HG03469 (cell line): ENCODE measurements at regions not wholly inside any gene's neighbourhood (a gene's known extent, or its start where the extent isn't known, plus 50 kb on each side); places are given as distances from the start of the nearest gene placed in this dataset.

Experiments used
- ATAC-seq: cut with Tn5 transposase; IDR thresholded peaks from one replicate; pipeline ENCODE4 v1.9.1; 2021; ENCODE audit warnings: mild to moderate bottlenecking, moderate library complexity, moderate number of reproducible peaks; ENCODE audit not compliant: unreplicated experiment

DNA sequence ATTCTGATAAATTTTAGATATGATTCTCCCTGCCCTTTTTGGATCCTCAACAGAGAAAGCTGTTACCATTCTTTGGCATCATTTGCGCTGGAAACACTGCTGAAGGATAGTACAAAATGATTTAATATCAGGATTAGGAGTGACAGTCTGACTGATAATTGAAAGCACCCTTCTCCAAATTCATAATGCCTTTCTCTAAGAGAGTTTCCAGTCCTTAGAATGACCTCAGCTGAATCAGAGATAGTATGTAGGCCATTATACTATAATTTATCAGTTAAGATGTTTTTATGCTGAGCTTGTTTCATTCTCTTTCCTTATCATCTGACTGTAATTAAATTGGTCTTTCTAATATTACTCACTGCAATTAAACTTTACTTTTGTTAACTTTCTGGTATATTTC, 166.7 kb downstream of the ZNF326 start:
- no peak for ATAC-seq

DNA sequence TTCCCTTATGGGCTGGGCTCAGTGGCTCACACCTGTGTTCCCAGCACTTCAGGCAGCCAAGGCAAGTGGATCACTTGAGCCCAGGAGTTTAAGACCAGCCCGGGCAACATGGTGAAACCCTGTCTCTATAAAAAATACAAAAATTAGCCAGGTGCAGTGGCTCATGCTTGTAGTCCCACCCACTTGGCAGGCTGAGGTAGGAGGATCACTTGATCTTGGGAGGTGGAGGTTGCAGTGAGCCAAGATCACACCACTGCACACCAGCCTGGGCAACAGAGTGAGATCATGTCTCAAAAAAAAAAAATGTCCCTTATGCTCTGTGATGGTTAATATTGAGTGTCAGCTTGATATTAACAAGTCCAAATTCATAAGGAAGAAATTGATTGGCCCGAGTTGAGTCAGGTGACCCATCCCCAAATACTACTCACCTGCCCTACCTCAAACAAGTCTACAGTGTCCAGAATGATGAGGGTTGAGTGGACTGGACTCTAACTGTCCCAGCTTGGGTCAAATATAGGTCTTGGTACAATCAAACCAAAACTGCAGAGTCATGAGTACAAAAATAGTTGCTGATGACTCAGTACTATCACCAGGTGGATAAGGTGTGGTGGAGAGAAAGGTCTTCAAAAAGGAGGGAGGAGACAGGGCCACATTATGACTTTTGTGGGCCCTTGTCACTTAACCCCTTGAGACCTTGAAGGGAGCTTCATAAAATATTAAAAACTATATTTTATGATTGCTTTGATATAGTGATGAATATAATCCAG, 161.0 kb downstream of the ZNF326 start:
- ATAC-seq: no peak

DNA sequence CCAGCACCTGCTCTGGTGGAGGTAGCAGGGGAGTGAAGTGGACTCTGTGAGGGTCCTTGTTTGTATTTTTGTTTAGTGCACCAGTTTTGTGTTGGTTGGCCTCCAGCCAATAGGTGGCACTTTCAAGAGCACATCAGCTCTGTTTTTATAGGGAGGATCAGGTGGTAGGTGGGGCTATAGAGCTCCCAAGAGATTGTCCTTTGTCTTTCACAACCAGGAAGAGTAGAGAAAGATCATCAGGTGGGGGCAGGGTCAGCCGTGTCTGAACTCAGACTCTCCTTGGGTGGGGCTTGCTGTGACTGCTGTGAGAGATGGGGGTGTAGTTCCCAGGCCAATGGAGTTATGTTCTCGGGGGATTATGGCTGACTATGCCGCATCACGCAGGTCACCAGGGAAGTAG, 159.8 kb downstream of the ZNF326 start:
- ATAC-seq: no peak

DNA sequence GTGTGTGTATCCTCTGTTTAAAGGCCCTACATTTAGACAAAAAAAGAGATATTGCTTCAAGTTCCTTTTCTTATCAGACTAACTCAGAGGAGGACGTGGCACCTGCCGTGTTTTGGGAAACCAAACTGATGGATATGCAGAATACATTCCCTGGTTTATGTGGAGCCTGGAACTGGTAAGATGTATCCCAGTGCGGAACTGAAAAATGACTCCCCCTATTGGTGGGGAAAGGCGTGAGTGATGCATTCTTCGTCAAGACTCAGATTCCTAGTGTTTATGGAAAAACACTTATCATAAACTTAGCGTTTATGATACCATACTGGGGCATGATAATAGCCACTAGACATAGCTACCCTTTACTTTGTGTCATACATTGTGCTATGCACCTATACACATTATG, 154.2 kb downstream of the ZNF326 start:
- ATAC-seq: no peak

DNA sequence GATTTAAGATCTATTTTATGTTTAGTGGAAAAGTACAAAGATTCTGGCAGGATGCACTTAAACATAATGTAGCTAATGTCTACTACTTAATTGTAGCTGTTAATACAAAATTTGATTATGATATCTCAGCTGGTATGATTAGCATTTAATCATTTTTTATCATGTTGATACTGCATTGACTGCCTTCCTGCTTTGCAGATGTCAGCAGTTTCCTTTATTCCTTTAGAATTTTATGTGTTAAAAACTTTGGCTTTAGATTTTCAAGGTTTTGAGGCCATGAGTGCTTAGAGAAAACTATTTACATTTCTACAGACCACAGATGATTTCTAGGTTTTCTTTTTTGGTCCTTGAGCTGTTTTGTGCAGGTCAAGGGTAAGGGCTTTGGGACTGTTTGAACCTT, 152.2 kb downstream of the ZNF326 start:
- no peak for ATAC-seq

DNA sequence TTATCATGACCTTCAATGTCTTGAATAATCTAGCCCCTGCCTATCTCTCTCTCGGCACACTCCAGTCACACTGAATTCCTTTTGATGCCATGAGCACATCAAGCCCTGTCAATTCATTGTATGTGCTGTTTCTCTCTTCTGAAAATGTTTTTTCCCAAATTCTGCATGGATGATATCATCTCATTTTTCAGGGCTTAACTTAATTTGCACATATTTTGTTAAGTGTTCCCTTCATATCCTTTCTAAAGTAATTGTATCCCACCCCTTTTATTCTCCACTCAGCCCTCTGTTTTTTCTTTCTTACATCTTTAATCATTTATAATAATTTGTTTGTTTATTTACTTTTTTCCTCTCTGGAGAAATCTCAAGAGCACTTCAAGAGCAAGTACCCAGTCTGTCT, 149.9 kb downstream of the ZNF326 start:
- no peak for ATAC-seq

DNA sequence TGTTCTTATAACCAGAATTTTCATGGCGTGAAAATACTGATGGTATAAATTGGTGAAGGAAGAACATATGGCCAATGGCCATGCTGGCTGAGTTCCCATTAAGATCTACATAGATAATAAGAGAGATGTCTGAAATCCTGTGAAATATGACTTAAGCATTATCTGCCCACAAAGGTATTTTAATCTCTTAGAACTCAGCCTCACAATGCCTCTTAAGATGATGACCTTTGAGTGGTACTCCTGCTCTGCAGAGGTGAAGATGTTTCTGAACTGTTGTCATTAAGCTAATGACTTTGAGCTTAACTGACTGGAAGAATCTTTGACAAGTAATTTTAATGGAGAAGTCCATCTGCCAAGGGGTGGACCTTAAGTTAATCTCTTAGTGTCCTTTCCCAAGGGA, 148.7 kb downstream of the ZNF326 start:
- ATAC-seq: no peak

DNA sequence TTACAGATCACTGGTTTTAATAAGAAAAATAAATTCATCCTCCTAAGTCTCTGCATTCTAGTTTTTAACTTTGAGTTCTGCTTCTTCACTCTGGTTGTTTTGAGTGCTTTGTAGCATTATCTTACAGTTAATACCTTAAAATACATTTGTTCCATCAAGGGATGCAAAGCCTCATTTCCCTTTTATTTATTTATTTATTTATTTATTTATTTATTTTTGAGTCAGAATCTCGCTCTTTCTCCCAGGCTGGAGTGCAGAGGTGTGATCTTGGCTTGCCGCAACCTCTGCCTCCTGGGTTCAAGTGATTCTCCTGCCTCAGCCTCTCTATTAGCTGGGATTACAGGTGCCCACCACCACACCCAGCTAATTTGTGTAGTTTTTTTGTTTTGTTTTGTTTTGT, 147.8 kb downstream of the ZNF326 start:
- ATAC-seq: no peak

DNA sequence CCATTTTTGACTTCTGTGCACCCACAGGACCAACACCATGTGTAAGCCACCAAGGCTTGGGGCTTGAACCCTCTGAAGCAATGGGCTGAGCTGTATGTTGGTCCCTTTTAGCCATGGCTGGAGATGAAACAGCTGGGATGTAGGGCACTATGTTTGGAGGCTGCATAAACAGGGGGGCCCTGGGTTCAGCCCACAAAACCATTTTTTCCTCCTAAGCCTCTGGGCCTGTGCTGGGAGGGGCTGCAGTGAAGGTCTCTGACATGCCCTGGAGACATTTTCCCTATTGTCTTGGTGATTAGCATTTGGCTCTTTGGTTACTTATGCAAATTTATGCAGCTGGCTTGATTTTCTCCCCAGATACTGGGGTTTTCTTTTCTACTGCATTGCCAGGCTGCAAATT, 144.9 kb downstream of the ZNF326 start:
- ATAC-seq: no peak

DNA sequence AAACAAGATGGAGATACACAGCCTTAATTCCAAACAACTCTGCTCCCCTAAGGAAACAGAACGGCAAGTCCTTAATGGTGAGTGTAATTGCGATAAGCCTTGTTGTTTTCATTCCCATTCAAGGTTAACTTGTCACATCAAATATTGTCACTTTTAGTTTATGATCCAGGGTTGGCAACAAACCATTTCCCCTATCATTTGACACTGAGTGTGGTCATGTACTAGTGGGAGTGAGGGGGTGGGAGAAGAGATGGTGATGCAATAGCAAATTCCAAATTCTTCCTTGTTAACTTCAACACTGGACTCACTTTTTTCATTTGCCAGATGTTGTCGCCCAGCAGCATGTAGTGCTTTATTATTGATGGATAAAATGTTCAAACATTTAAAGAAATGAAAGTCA, 140.4 kb downstream of the ZNF326 start:
- no peak for ATAC-seq

DNA sequence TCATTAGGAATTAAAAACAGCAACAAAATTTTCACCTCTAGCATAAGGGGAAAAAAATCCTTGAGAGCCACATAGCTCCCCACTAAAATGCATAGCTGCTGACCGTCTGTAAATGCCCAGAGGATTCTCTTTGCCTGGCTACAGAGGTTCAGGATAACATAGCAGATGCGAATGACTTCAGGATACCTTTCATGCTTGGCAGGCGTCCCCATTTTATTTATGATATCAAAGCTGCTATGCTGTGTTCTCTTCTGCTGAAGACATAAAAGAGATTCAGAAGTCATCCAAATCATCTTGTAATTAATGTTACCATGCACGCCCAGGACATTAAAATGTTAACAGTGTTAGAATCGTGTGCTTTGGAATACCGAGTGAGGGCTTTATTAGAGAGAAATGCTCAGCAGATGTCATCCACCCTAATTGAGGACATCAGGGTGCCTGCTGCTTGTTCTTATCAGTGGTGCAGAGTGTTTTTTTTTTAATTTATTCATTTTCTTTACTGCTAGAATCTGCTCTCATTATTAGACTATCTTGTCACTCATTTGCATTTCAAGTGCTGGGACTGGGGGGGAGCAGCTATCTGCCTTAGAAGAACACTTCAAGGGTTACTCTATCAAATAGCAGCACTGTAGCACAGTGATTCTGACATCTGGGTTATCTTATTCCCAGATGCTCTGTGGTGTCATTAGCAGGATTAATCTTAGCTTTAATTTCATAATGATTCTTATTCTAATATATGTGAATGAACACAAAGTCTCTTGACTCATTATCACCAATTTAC, 139.5 kb downstream of the ZNF326 start:
- ATAC-seq: no peak

DNA sequence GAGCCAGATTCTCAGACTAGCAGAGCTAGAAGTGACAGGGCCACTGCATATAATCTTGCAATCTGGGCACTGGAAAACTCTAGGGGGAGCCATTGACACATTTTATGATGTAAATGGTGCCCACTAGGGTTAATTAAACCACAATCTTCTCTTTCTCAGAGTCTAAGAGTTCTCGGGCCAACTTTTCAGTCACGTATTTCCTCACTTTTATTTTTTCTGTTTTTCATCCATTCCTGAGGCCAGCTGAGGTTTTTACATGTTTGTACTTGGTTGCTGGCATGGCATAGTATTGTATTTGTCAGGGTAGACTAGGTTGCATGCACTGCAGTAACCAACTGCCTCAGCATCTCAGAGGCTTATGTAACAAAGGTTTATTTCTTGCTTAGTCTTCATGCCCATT, 138.2 kb downstream of the ZNF326 start:
- ATAC-seq: no peak

DNA sequence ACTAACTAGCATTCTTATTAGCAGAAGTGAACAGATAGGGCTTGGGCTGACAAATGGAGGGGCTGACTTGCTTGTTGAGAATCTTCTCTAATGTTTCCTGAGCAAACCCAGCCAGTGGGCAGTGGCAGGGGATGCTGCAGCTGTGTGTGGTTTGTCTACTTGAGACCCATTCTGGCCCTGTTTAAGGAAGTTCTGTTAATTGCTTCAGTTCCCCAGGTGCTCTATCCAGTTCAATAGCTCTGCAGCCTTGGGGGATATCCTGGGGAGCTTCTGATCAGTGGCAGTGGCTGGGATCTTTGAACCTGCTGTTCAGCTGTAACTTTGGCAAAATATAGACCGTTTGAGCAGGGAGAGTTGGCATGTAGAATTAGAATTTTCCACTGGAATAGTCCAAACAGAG, 137.4 kb downstream of the ZNF326 start:
- no peak for ATAC-seq

DNA sequence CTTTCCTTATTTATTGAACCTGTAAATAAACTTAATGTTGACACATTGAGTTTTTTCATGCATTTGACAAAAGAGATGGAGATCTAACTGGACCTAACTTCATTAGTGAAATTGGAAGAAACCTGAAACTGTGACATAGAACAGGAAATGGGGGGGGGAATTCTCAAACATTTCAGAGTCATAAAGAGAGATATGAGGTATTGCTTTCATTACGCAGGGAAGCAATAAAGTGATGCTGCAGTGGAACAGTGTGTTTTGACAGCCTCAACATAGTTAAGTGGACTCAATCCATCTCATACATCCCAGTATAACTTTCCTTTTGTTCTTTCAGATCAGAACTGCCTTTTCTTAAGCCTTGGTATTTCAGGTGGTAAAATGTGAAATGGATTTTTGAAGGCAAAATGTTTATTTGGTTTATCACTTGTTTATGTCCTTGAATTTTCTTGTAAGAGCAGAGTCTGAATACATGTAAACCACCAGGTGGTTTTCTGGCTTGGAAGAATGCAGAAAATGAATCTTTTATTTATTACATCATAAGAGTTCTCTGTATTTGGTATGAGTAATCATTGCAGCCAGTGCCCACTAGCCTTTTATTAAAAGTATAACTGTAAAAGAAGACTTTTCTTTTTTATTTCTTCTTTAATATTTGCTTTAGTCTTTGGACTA, 132.5 kb downstream of the ZNF326 start:
- ATAC-seq: no peak

DNA sequence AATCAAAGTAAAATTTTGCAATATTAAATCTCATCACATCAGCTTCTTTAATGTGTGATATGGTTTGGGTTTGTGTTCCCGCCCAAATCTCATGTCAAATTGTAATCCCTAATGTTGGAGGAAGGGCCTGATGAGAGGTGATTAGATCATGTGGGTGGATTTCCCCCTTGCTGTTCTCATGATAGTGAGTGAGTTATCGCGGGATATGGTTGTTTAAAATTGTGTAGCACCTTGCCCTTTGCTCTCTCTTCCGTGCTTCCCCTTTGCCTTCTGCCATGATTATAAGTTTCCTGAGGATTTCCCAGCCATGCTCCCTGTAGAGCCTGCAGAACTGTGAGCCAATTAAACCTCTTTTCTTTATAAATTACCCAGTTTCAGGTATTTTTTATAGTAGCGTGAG, 131.9 kb downstream of the ZNF326 start:
- ATAC-seq: no peak

DNA sequence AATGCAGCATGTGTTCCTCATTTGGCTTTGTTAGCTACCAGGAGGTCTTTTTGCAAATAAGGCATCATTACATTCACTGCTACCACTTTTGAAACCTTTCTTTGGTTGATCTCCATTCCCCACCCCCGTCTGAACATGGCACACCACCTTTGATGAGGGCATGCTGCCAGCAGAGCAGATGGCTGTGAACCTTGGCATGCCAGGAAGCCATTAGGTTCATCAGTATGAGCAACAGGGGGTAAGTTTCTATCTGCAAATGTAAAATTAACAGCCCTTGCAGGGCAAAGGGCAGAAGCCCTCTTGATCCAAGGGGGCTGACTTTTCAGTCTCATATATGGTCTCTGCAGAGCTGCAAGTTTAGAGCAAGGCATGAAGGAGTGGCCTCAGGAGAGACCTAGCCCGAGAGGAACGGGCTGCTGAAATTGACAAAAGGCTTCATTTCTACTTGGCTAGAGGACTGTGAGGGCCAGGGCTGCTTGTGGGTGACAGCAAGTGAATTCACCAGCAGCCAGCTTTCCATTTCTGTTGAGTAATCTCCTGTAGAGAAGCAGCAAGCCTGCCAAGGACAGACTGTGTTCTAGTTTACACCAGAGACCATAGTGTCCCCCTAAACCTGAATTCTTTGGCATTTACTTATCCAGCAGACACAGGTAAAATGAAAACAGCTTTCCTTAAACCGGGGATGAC, 127.9 kb downstream of the ZNF326 start:
- no peak for ATAC-seq

DNA sequence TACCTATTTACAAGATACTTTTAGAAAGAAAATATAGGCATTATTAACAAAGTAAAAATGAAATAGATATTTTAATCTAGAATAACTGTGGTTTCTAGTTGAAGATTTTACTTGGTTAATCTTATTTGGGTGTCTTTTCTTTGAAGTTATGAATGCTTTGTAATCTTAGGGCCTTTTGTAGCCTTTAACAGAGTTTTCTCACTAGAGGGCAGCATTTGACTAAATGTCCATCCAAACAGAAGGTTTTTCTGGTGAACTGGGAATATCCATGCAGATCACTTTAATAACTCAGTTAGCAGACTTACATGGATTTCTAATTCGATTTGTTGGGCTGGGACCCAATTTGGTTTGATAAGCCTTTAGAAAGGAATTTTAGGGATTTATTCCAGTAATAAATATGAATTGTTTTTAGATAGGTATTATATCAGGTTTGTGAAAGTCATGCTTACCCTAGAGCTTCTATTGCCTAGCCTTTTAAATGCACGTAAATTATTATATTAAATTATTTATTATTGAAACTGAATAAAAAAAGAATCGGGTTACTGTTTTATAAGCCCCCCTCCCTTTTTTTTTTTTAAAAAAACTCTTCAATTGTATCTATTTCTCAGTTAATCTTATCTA, 119.7 kb downstream of the ZNF326 start:
- ATAC-seq: no peak

DNA sequence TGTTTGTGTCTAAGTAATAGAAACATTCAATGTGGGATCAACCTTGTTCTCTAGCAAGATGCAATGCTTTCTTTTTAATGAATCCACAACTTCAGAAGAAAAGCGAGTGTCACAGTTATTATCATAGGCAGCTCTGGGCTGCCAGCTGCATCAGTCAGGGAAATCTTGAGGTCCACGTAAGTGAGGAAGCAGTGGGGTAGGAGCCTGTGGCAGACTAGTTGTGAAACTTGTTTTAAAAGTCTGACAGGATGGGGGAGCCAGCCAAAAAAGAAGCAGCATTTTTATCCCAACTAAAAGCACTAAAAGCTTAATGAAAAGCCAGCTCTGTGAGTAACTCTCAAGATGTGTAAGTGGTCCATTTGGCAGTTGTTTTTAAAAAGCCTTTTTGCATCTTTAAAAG, 113.1 kb downstream of the ZNF326 start:
- ATAC-seq: no peak

DNA sequence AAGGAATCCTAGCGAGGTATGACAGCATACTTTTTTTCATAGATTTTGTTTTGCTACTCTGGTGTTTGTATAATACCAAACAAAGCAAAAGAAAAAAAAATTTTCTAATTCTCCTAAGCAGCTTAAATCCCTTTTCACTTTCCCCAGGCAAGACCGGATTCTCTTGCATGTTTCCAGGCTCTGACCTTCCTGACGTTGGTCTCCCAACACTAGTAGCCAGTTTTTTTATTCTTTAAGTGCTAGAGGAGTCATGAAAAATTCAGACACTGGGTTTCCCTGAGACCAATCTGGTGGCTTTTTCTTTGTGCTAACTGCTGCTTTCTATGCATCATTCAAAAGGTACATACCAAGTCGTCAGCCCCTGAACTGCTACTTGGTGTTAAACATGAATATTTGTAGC, 111.4 kb downstream of the ZNF326 start:
- ATAC-seq: no peak

DNA sequence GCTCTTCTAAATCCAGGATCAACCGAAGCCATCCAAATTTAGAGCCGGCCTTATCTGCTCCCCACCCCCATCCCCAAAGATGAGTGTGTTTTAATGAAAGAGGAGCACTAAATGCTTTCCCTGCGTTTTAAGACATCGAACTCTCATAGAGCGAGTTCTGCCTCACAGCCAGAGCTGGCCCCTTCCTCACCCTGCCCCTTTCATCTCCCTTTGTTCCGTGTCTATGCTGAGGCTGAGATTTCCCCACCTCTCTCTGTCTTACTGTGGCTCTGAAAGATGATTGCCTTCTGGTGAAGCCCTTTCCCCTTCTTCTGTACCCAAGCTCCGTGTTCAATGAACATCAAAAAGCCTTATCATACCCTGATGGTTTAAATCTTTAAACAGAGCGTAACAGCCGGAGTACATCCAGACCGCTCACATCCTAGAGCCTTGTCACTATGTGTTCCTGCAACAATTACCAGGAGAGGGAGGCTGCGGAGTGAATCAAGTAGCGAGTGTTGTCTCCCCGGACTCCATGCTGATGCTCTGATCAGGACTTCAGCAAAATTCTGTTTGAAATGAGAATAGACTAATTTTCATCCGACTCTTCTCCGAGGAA, 110.1 kb downstream of the ZNF326 start:
- no peak for ATAC-seq

DNA sequence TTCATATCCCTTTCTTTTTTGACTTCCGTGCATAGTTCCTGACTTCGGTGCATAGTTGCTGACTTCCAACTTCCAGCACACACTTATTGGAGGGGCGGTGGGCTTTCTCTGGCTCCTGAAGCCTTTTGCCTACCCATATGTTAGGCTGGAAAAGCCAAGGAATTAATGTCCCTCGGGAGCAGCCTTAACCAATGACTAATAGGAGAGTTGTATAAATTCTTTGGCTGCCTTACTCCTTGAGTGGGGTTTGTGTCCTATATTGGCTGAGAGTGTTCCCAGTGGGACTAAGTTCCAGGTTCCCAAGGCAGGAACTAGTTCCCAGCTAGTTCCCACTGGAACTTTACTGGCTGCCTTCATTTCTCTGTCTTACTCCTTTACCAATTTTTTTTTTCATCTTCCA, 105.7 kb downstream of the ZNF326 start:
- ATAC-seq: no peak
